ENCODE measurements at regions not wholly inside any gene's neighbourhood (a gene's known extent, or its start where the extent isn't known, plus 50 kb on each side); places are given as distances from the start of the nearest gene placed in this dataset.

GRCh38 chr16:51434567-51435198 lies 283.6 kb upstream of the SALL1 start:
- H3K36me3 Mint-ChIP-seq (ENCODE audit: low read depth), result no peaks in the 10 kb centered on the region
- H3K27ac Mint-ChIP-seq, result no peak overlapping the region
- ATAC-seq (ENCODE audit: poor library complexity) (no peak), DNase-seq (no peak)
- no peak overlapping the region for H3K4me3 Mint-ChIP-seq
- TF ChIP-seq CTCF (IDR thresholded peaks at IDR 0.05), result no peak
- intact Hi-C loops (cut with DNase I, micrococcal nuclease), result no loop called here
- H3K27ac ChIP-seq (ENCODE audit: low read depth in 1 of 2, low read length in 2 of 2), result no peak overlapping the region
- no peak overlapping the region for H3K4me3 ChIP-seq (ENCODE audit: low read length)
- peaks cover 11% of the 10 kb centered on the region for H3K9me3 Mint-ChIP-seq
- peaks cover 19% of the 10 kb centered on the region for H3K27me3 Mint-ChIP-seq
- no peaks in the 10 kb centered on the region for H3K36me3 ChIP-seq (ENCODE audit: insufficient read depth, low read length)
- no peaks in the 10 kb centered on the region for H3K27me3 ChIP-seq (ENCODE audit: control insufficient read depth in 1 of 2, insufficient read depth in 2 of 2, low read length in 2 of 2)
- CTCF ChIA-PET, result no interaction called here
- no peaks in the 10 kb centered on the region for H3K4me1 Mint-ChIP-seq (ENCODE audit: low read depth)
- POLR2A ChIA-PET, result no interaction called here
- H3K4me1 ChIP-seq (ENCODE audit: insufficient read depth, low read length), result no peaks in the 10 kb centered on the region
- H3K9me3 ChIP-seq (ENCODE audit: control insufficient read depth in 1 of 2, insufficient read depth in 1 of 2, low read length in 2 of 2), result peaks cover 0 to 11% of the 10 kb centered on the region in 2 experiments

- no peaks in the 10 kb centered on the region for H3K4me1 ChIP-seq (ENCODE audit: insufficient read depth, low read length)
- H3K4me3 ChIP-seq (ENCODE audit: low read length), result no peak overlapping the region
- no peak for TF ChIP-seq CTCF (IDR thresholded peaks at IDR 0.05)
- no peak for ATAC-seq (ENCODE audit: poor library complexity)
- Mint-ChIP-seq H3K4me1 (ENCODE audit: low read depth) (no peaks in the 10 kb centered on the region), H3K9me3 (peaks cover 13% of the 10 kb centered on the region), H3K36me3 (ENCODE audit: low read depth) (no peaks in the 10 kb centered on the region), H3K27me3 (peaks cover 14% of the 10 kb centered on the region), H3K27ac (no peak overlapping the region), H3K4me3 (no peak overlapping the region)
- H3K27me3 ChIP-seq (ENCODE audit: control insufficient read depth in 1 of 2, insufficient read depth in 2 of 2, low read length in 2 of 2), result no peaks in the 10 kb centered on the region
- DNase-seq, result no peak
- peaks cover 0 to 12% of the 10 kb centered on the region in 2 experiments for H3K9me3 ChIP-seq (ENCODE audit: control insufficient read depth in 1 of 2, insufficient read depth in 1 of 2, low read length in 2 of 2)
- POLR2A ChIA-PET, result no interaction called here
- CTCF ChIA-PET, result interaction anchor here (0.6 kb wide), 1 partner anchor 59 kb away, joined by 4 read pairs; no protein-coding TSS in a partner anchor
- no peaks in the 10 kb centered on the region for H3K36me3 ChIP-seq (ENCODE audit: insufficient read depth, low read length)
- no peak overlapping the region for H3K27ac ChIP-seq (ENCODE audit: low read depth in 1 of 2, low read length in 2 of 2)
- intact Hi-C loops (cut with DNase I, micrococcal nuclease), result no loop called here
Observed at GRCh38 chr16:51433599-51433998, 282.5 kb upstream of the SALL1 start.

GRCh38 chr16:51431517-51432241 lies 280.6 kb upstream of the SALL1 start:
- H3K27me3 Mint-ChIP-seq, result peaks cover 5% of the 10 kb centered on the region
- intact Hi-C loops (cut with DNase I, micrococcal nuclease), result no loop called here
- POLR2A ChIA-PET, result no interaction called here

More at GRCh38 chr16:51431517-51432241, 280.6 kb upstream of the SALL1 start:
- Histone ChIP-seq H3K9me3 (ENCODE audit: control insufficient read depth in 1 of 2, insufficient read depth in 1 of 2, low read length in 2 of 2) (peaks cover 0 to 12% of the 10 kb centered on the region in 2 experiments), H3K4me3 (ENCODE audit: low read length) (no peak overlapping the region), H3K36me3 (ENCODE audit: insufficient read depth, low read length) (no peaks in the 10 kb centered on the region), H3K27me3 (ENCODE audit: control insufficient read depth in 1 of 2, insufficient read depth in 2 of 2, low read length in 2 of 2) (no peaks in the 10 kb centered on the region), H3K27ac (ENCODE audit: low read depth in 1 of 2, low read length in 2 of 2) (no peak overlapping the region), H3K4me1 (ENCODE audit: insufficient read depth, low read length) (no peaks in the 10 kb centered on the region)
- ATAC-seq (ENCODE audit: poor library complexity) (no peak), DNase-seq (no peak)
- TF ChIP-seq CTCF (IDR thresholded peaks at IDR 0.05), result no peak
- Mint-ChIP-seq H3K9me3 (peaks cover 10% of the 10 kb centered on the region), H3K4me3 (no peak overlapping the region), H3K4me1 (ENCODE audit: low read depth) (no peaks in the 10 kb centered on the region), H3K27ac (no peak overlapping the region), H3K36me3 (ENCODE audit: low read depth) (no peaks in the 10 kb centered on the region)
- CTCF ChIA-PET, result no interaction called here
